K562 (cell line): ENCODE measurements at regions not wholly inside any gene's neighbourhood (a gene's known extent, or its start where the extent isn't known, plus 50 kb on each side); places are given as distances from the start of the nearest gene placed in this dataset.

Experiments
- ATAC-seq: fragments of 200-7000 bp; cut with Tn5 transposase; 3 replicates; pipeline ENCODE4 v1.9.1; 2020; ENCODE audit warnings: moderate library complexity
- BruUV-seq: library from RNA; stranded (reverse); fragments of 400-500 nt; replicated peaks from 2 replicates; lab custom pipeline; 2021; lab: Mats Ljungman, UMichigan
- CTCF ChIA-PET: fragments of 300-600 bp; formaldehyde crosslinking; extraction: SDS; loops from one replicate; lab custom pipeline; 2021; ENCODE audit warnings: low intra/inter-chr PET ratio; lab: Yijun Ruan, JAX
- POLR2A ChIA-PET: fragments of 300-600, 350-650 bp; sonication (Branson Sonifier 250); formaldehyde crosslinking; extraction: SDS; loops from one replicate; lab custom pipeline; 2021; ENCODE audit warnings: antibody characterized with exemption, inconsistent platforms; lab: Yijun Ruan, JAX
- DNase-seq, 4 experiments: peaks; one replicate each; pipeline versions ENCODE4 v3.0.0 to v3.0.0-alpha.2; 2011 to 2018; ENCODE audit warnings: low spot score in 3 of 4, mixed read lengths in 3 of 4; ENCODE audit errors: extremely low read depth in 1 of 4
- FAIRE-seq: peaks from 2 replicates; lab custom pipeline; 2011; peaks lifted over from hg19 to GRCh38; lab: Jason Lieb, UNC
- H2AFZ ChIP-seq: 2 replicates; pipeline ENCODE4 v1.6.0; 2011; ENCODE audit warnings: low read depth, low read length, control low read depth, inconsistent platforms
- H3K27ac ChIP-seq: fragments of 200-600 bp; 3 replicates; pipeline ENCODE4 v1.8.0; 2011; ENCODE audit warnings: low read depth, mild to moderate bottlenecking, control low read depth, inconsistent platforms, low read length, moderate library complexity, mixed read lengths; ENCODE audit errors: extremely low read depth
- H3K27me3 ChIP-seq, 2 experiments: fragments of 300-600 bp in 1 of 2; 2 replicates in 1 of 2; 3 replicates in 1 of 2; pipeline versions ENCODE4 v1.6.0 to v1.8.0; 2011; ENCODE audit warnings: inconsistent platforms in 2 of 2, low read length in 2 of 2, mild to moderate bottlenecking in 1 of 2, mixed read lengths in 1 of 2, moderate library complexity in 1 of 2; ENCODE audit not compliant: control insufficient read depth in 2 of 2, insufficient read depth in 2 of 2
- H3K36me3 ChIP-seq: fragments of 300-600 bp; 3 replicates; pipeline ENCODE4 v1.8.0; 2011; ENCODE audit warnings: mild to moderate bottlenecking, low read length, inconsistent platforms; ENCODE audit not compliant: control insufficient read depth, insufficient read depth
- H3K4me1 ChIP-seq, 2 experiments: fragments of 200-600 bp in 1 of 2; replicated peaks in 1 of 2; 2 replicates in 1 of 2; 3 replicates in 1 of 2; pipeline versions ENCODE4 v1.5.1 to v1.8.0; 2011; ENCODE audit warnings: inconsistent platforms in 2 of 2, low read length in 2 of 2, mild to moderate bottlenecking in 1 of 2, mixed read lengths in 1 of 2, moderate library complexity in 1 of 2; ENCODE audit not compliant: control insufficient read depth in 2 of 2, insufficient read depth in 2 of 2
- H3K4me2 ChIP-seq: 2 replicates; pipeline ENCODE4 v1.6.1; 2011; ENCODE audit warnings: low read length, control low read depth, inconsistent platforms, mixed read lengths; ENCODE audit not compliant: insufficient read depth
- H3K4me3 ChIP-seq: fragments of 200-600 bp; sonication (generic), shearing (Covaris generic); 2 replicates; pipeline ENCODE4 v1.5.1; 2016; ENCODE audit warnings: control low read depth, inconsistent platforms
- H3K79me2 ChIP-seq: fragments of 200-600 bp; 3 replicates; pipeline ENCODE4 v1.8.0; 2011; ENCODE audit warnings: low read length, inconsistent platforms; ENCODE audit not compliant: control insufficient read depth, insufficient read depth
- H3K9ac ChIP-seq, 2 experiments: 2 replicates each; pipeline versions ENCODE4 v1.6.0 to v1.6.1; 2011; ENCODE audit warnings: low read depth in 2 of 2, low read length in 2 of 2, control low read depth in 1 of 2, inconsistent platforms in 1 of 2, mild to moderate bottlenecking in 1 of 2, mixed read lengths in 1 of 2; ENCODE audit not compliant: insufficient read depth in 1 of 2
- H3K9me1 ChIP-seq: one replicate; pipeline ENCODE4 v1.6.0; 2011; ENCODE audit warnings: inconsistent platforms, mild to moderate bottlenecking, low read length, moderate library complexity; ENCODE audit not compliant: control insufficient read depth, insufficient read depth
- H3K9me3 ChIP-seq: replicated peaks from 2 replicates; pipeline ENCODE4 v1.5.1; 2011; ENCODE audit warnings: low read depth, low read length, inconsistent platforms; ENCODE audit not compliant: control insufficient read depth, insufficient read depth
- H4K20me1 ChIP-seq: replicated peaks from 2 replicates; pipeline ENCODE4 v1.6.1; 2011; ENCODE audit warnings: low read length, inconsistent platforms, mixed read lengths; ENCODE audit not compliant: control insufficient read depth, insufficient read depth
- BRD4 ChIP-seq: fragments of 200-600 bp; sonication (generic); IDR thresholded peaks from 2 replicates; pipeline ENCODE4 v1.6.1; 2017; ENCODE audit warnings: inconsistent platforms
- HNRNPH1 ChIP-seq: fragments of 200-400 bp; formaldehyde crosslinking; optimal IDR thresholded peaks from 2 replicates; pipeline ENCODE3; 2017; ENCODE audit warnings: low read depth, mild to moderate bottlenecking, low read length, moderate library complexity
- ILK ChIP-seq: fragments of 450-650 bp; IDR thresholded peaks from 2 replicates; pipeline ENCODE4 v1.6.1; 2016; ENCODE audit warnings: missing genetic modification characterization, low read depth, mild to moderate bottlenecking, missing compliant biosample characterization, moderate library complexity, borderline replicate concordance
- LEF1 ChIP-seq: fragments of 450-650 bp; IDR thresholded peaks from 2 replicates; pipeline ENCODE4 v1.6.1; 2016; ENCODE audit warnings: mild to moderate bottlenecking
- MTF1 ChIP-seq: fragments of 250-450 bp; sonication (Bioruptor Pico); IDR thresholded peaks from 2 replicates; pipeline ENCODE4 v1.9.0; 2021; ENCODE audit warnings: moderate library complexity, mild to moderate bottlenecking, inconsistent platforms, borderline replicate concordance
- NELFE ChIP-seq: IDR thresholded peaks from 2 replicates; pipeline ENCODE4 v1.6.1; 2011; ENCODE audit warnings: mild to moderate bottlenecking; ENCODE audit not compliant: insufficient read depth, insufficient read length
- RNF219 ChIP-seq: fragments of 250-450 bp; sonication (Bioruptor Pico); IDR thresholded peaks from 2 replicates; pipeline ENCODE4 v1.5.0; 2022; ENCODE audit warnings: mild to moderate bottlenecking
- TCFL5 ChIP-seq: fragments of 250-450 bp; sonication (Bioruptor Pico); conservative IDR thresholded peaks from 2 replicates; pipeline ENCODE4 v1.6.1; 2021; ENCODE audit warnings: mild to moderate bottlenecking, moderate library complexity, matching md5 sums
- ZNF764 ChIP-seq: fragments of 250-450 bp; sonication (Bioruptor Pico); IDR thresholded peaks from 2 replicates; pipeline ENCODE4 v1.4.0; 2020; ENCODE audit warnings: low read depth, mild to moderate bottlenecking, moderate library complexity
- WGBS: fragments of 100-300 bp; shearing (Covaris generic); methylation state at CpG from one replicate; pipeline ENCODE4 v1.1.6; 2016; ENCODE audit warnings: low coverage, mixed read lengths; ENCODE audit not compliant: insufficient coverage; ENCODE audit errors: missing lambda C conversion rate; 5-methylcytosine and 5-hydroxymethylcytosine counted together
- in situ Hi-C: fragments of 300-500 bp; cut with MboI; formaldehyde crosslinking; loops from 4 replicates; pipeline ENCODE4 v1.15.0; 2018; ENCODE audit warnings: inconsistent platforms, mixed read lengths
- intact Hi-C: fragments of 100-400 bp; cut with micrococcal nuclease; formaldehyde crosslinking; loops from 2 replicates; pipeline ENCODE4 v1.14.2; 2022

DNA sequence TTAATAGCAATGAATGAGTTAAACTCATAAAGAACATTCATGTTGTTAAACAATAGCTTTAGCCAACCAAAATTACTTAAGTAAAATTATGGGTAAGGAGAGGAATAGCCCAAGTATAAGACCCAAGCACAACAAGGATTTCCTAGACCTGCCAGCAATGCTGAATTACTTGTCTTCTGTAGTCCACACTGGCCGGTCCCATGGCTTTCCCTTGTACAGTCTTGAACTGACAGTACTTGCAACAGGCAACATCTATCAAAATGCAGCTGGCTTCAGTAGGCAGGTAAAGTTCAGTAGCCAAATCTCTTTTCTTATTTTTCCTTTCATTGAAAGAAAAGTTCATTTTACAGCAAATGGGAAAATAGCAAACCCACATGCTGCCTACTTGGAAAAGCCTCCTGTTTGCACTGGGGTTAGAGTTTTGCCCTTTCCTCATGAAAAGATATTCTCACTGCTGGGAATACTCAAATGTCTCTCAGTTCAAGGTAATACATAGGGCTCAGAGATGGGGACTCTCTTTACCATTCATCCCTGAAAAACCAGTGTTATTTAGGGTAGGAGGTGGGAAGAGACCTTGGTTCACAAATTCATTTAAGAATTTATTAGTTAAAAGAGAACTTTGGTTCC lies 222.8 kb downstream of the TTLL7 start:
- intact Hi-C loops: no loop called here
- H3K79me2 ChIP-seq: no peaks in the 10 kb centered on the region
- H2AFZ ChIP-seq: no peak overlapping the region
- DNase-seq (no peak), FAIRE-seq (no peak), ATAC-seq (no peak)
- no peaks in the 10 kb centered on the region for H3K27me3 ChIP-seq
- H3K9ac ChIP-seq: no peak overlapping the region
- no peak overlapping the region for H3K27ac ChIP-seq
- in situ Hi-C loops: no loop called here
- no peak for TF ChIP-seq ILK (tag)
- TF ChIP-seq NELFE: no peak
- no peak for TF ChIP-seq TCFL5 (CRISPR knock-in tag)
- no peak for TF ChIP-seq ZNF764 (CRISPR knock-in tag)
- no peak for TF ChIP-seq LEF1
- TF ChIP-seq MTF1 (CRISPR knock-in tag): no peak
- no peak for TF ChIP-seq HNRNPH1
- no peak for TF ChIP-seq BRD4
- no peak for TF ChIP-seq RNF219
- no peak overlapping the region for H3K4me3 ChIP-seq
- ChIA-PET CTCF (no interaction called here), POLR2A (no interaction called here)
- BruUV-seq: no TSS peak
- no peaks in the 10 kb centered on the region for H3K9me3 ChIP-seq
- no peak overlapping the region for H3K4me2 ChIP-seq
- WGBS: 11% methylated on average over 1 of the region's 1 CpG
- H3K9me1 ChIP-seq: no peaks in the 10 kb centered on the region
- H4K20me1 ChIP-seq: no peaks in the 10 kb centered on the region
- H3K36me3 ChIP-seq: no peaks in the 10 kb centered on the region
- no peaks in the 10 kb centered on the region for H3K4me1 ChIP-seq
